H9 (cell line): ENCODE measurements at regions not wholly inside any gene's neighbourhood (a gene's known extent, or its start where the extent isn't known, plus 50 kb on each side); places are given as distances from the start of the nearest gene placed in this dataset.

Experiments
- DNase-seq: peaks from one replicate; pipeline ENCODE4 v3.0.0-alpha.2; 2017
- H2AFZ ChIP-seq: one replicate; pipeline ENCODE4 v1.6.1; 2013; ENCODE audit warnings: mild to moderate bottlenecking, low read length, control low read depth, moderate library complexity
- H2AK5ac ChIP-seq: 2 replicates; pipeline ENCODE4 v1.6.1; 2013; ENCODE audit warnings: low read length, control low read depth, mixed read lengths; ENCODE audit not compliant: insufficient read length
- H2BK120ac ChIP-seq: one replicate; pipeline ENCODE4 v1.6.1; 2013; ENCODE audit warnings: low read depth, mild to moderate bottlenecking, low read length, control low read depth, inconsistent platforms; ENCODE audit not compliant: poor library complexity, severe bottlenecking
- H2BK12ac ChIP-seq: 2 replicates; pipeline ENCODE4 v1.6.1; 2013; ENCODE audit warnings: low read length, control low read depth, mixed read lengths, low read depth; ENCODE audit not compliant: insufficient read length
- H2BK15ac ChIP-seq: 2 replicates; pipeline ENCODE4 v1.6.1; 2013; ENCODE audit warnings: low read depth, low read length, control low read depth
- H2BK20ac ChIP-seq: one replicate; pipeline ENCODE4 v1.6.1; 2013; ENCODE audit warnings: low read depth, mild to moderate bottlenecking, low read length, control low read depth, inconsistent platforms; ENCODE audit not compliant: poor library complexity, severe bottlenecking
- H2BK5ac ChIP-seq: 2 replicates; pipeline ENCODE4 v1.6.1; 2013; ENCODE audit warnings: low read length, control low read depth, mixed read lengths; ENCODE audit not compliant: insufficient read length
- H3K14ac ChIP-seq: 2 replicates; pipeline ENCODE4 v1.6.1; 2013; ENCODE audit warnings: low read length, control low read depth; ENCODE audit not compliant: insufficient read depth
- H3K18ac ChIP-seq: 2 replicates; pipeline ENCODE4 v1.6.1; 2013; ENCODE audit warnings: low read depth, mild to moderate bottlenecking, mixed read lengths, low read length, control low read depth; ENCODE audit not compliant: insufficient read length
- H3K23ac ChIP-seq: 2 replicates; pipeline ENCODE4 v1.6.1; 2013; ENCODE audit warnings: low read length, control low read depth, mixed read lengths, low read depth; ENCODE audit not compliant: insufficient read length
- H3K23me2 ChIP-seq: 2 replicates; pipeline ENCODE4 v1.6.1; 2013; ENCODE audit warnings: low read depth, mild to moderate bottlenecking, mixed read lengths, low read length, control low read depth; ENCODE audit not compliant: insufficient read length, poor library complexity, severe bottlenecking
- H3K27ac ChIP-seq: 2 replicates; pipeline ENCODE4 v1.5.1; 2013; ENCODE audit warnings: low read length, control low read depth, mixed read lengths, low read depth; ENCODE audit not compliant: insufficient read length
- H3K27me3 ChIP-seq: 2 replicates; pipeline ENCODE4 v1.6.1; 2013; ENCODE audit warnings: low read length, control low read depth, inconsistent platforms; ENCODE audit not compliant: insufficient read depth
- H3K4ac ChIP-seq: 2 replicates; pipeline ENCODE4 v1.6.1; 2013; ENCODE audit warnings: low read depth, mild to moderate bottlenecking, control low read depth, inconsistent platforms, low read length, moderate library complexity
- H3K4me1 ChIP-seq: 2 replicates; pipeline ENCODE4 v1.6.1; 2013; ENCODE audit warnings: low read length, control low read depth, inconsistent platforms; ENCODE audit not compliant: insufficient read depth
- H3K4me2 ChIP-seq: 2 replicates; pipeline ENCODE4 v1.6.1; 2013; ENCODE audit warnings: low read length, control low read depth, mixed read lengths; ENCODE audit not compliant: insufficient read length, insufficient read depth
- H3K56ac ChIP-seq: 2 replicates; pipeline ENCODE4 v1.6.1; 2013; ENCODE audit warnings: low read depth, mild to moderate bottlenecking, mixed read lengths, low read length, control low read depth; ENCODE audit not compliant: insufficient read length
- H3K79me1 ChIP-seq: 2 replicates; pipeline ENCODE4 v1.6.1; 2013; ENCODE audit warnings: low read depth, mild to moderate bottlenecking, moderate library complexity, low read length, control low read depth, inconsistent platforms; ENCODE audit not compliant: insufficient read depth, poor library complexity, severe bottlenecking
- H3K79me2 ChIP-seq: 2 replicates; pipeline ENCODE4 v1.6.1; 2013; ENCODE audit warnings: low read length, control low read depth, inconsistent platforms; ENCODE audit not compliant: insufficient read depth
- H3K9ac ChIP-seq: 2 replicates; pipeline ENCODE4 v1.6.1; 2013; ENCODE audit warnings: low read length, control low read depth, mixed read lengths; ENCODE audit not compliant: insufficient read length; ENCODE audit errors: extremely low read depth
- H3K9me3 ChIP-seq: one replicate; pipeline ENCODE4 v1.6.1; 2013; ENCODE audit warnings: low read depth, low read length, inconsistent platforms; ENCODE audit not compliant: control insufficient read depth
- H3T11ph ChIP-seq: one replicate; pipeline ENCODE4 v1.6.1; 2013; ENCODE audit warnings: mild to moderate bottlenecking, low read length, control low read depth, inconsistent platforms
- H4K20me1 ChIP-seq: one replicate; pipeline ENCODE4 v1.6.1; 2013; ENCODE audit not compliant: control insufficient read depth, insufficient read length, insufficient read depth
- H4K5ac ChIP-seq: 2 replicates; pipeline ENCODE4 v1.6.1; 2013; ENCODE audit warnings: low read depth, mild to moderate bottlenecking, mixed read lengths, low read length, control low read depth; ENCODE audit not compliant: insufficient read length
- H4K8ac ChIP-seq: replicated peaks from 2 replicates; pipeline ENCODE4 v1.6.1; 2013; ENCODE audit warnings: low read length, control low read depth, mixed read lengths, low read depth; ENCODE audit not compliant: insufficient read length
- H4K91ac ChIP-seq: 2 replicates; pipeline ENCODE4 v1.6.1; 2013; ENCODE audit warnings: low read depth, mild to moderate bottlenecking, moderate library complexity, mixed read lengths, low read length, control low read depth; ENCODE audit not compliant: insufficient read length
- H3K27ac Mint-ChIP-seq, 3 experiments: 2 replicates in 2 of 3; 3 replicates in 1 of 3; pipeline ENCODE4 v1.8.0; 2020 to 2021; ENCODE audit warnings: mixed read lengths in 3 of 3, mild to moderate bottlenecking in 1 of 3, moderate library complexity in 1 of 3
- H3K27me3 Mint-ChIP-seq: 2 replicates; pipeline ENCODE4 v1.8.0; 2021; ENCODE audit warnings: low read depth, mild to moderate bottlenecking, moderate library complexity, mixed read lengths
- H3K36me3 Mint-ChIP-seq, 3 experiments: 2 replicates in 2 of 3; 3 replicates in 1 of 3; pipeline ENCODE4 v1.8.0; 2020 to 2021; ENCODE audit warnings: low read depth in 3 of 3, mixed read lengths in 3 of 3; ENCODE audit not compliant: insufficient read depth in 1 of 3
- H3K4me1 Mint-ChIP-seq, 2 experiments: 2 replicates each; pipeline ENCODE4 v1.8.0; 2020; ENCODE audit warnings: mixed read lengths in 2 of 2
- H3K4me3 Mint-ChIP-seq, 2 experiments: 2 replicates in 1 of 2; 3 replicates in 1 of 2; pipeline ENCODE4 v1.8.0; 2020 to 2021; ENCODE audit warnings: mild to moderate bottlenecking in 2 of 2, mixed read lengths in 2 of 2, moderate library complexity in 1 of 2
- H3K9me3 Mint-ChIP-seq, 2 experiments: 2 replicates in 1 of 2; 3 replicates in 1 of 2; pipeline ENCODE4 v1.8.0; 2020; ENCODE audit warnings: mild to moderate bottlenecking in 2 of 2, mixed read lengths in 2 of 2, moderate library complexity in 1 of 2
- TF ChIP-seq, protein P1 (sequence below): fragments of 200-600 bp; sonication (generic); conservative IDR thresholded peaks from 3 replicates; pipeline ENCODE4 v1.8.0; 2021; ENCODE audit warnings: antibody characterized with exemption, mild to moderate bottlenecking

- TF ChIP-seq, protein P1, sequence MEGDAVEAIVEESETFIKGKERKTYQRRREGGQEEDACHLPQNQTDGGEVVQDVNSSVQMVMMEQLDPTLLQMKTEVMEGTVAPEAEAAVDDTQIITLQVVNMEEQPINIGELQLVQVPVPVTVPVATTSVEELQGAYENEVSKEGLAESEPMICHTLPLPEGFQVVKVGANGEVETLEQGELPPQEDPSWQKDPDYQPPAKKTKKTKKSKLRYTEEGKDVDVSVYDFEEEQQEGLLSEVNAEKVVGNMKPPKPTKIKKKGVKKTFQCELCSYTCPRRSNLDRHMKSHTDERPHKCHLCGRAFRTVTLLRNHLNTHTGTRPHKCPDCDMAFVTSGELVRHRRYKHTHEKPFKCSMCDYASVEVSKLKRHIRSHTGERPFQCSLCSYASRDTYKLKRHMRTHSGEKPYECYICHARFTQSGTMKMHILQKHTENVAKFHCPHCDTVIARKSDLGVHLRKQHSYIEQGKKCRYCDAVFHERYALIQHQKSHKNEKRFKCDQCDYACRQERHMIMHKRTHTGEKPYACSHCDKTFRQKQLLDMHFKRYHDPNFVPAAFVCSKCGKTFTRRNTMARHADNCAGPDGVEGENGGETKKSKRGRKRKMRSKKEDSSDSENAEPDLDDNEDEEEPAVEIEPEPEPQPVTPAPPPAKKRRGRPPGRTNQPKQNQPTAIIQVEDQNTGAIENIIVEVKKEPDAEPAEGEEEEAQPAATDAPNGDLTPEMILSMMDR: no peak
- H2AFZ ChIP-seq: no peak overlapping the region
- H3K23me2 ChIP-seq: no peaks in the 10 kb centered on the region
- H2BK12ac ChIP-seq: no peak overlapping the region
- H3K27ac ChIP-seq: no peak overlapping the region
- no peaks in the 10 kb centered on the region for H3K4me1 ChIP-seq
- no peak overlapping the region for H3K23ac ChIP-seq
- no peaks in the 10 kb centered on the region for H3K9me3 Mint-ChIP-seq
- H2BK5ac ChIP-seq: no peak overlapping the region
- H3K4me3 Mint-ChIP-seq: no peak overlapping the region
- no peak overlapping the region for H3K18ac ChIP-seq
- H4K5ac ChIP-seq: no peak overlapping the region
- no peak overlapping the region for H3K4ac ChIP-seq
- H2BK120ac ChIP-seq: no peak overlapping the region
- no peak overlapping the region for H3K27ac Mint-ChIP-seq
- H3K14ac ChIP-seq: no peak overlapping the region
- DNase-seq: no peak
- H3T11ph ChIP-seq: no peak overlapping the region
- no peak overlapping the region for H2BK15ac ChIP-seq
- no peaks in the 10 kb centered on the region for H3K79me1 ChIP-seq
- H4K91ac ChIP-seq: no peak overlapping the region
- H2AK5ac ChIP-seq: no peak overlapping the region
- H3K79me2 ChIP-seq: no peaks in the 10 kb centered on the region
- H3K9me3 ChIP-seq: no peaks in the 10 kb centered on the region
- no peaks in the 10 kb centered on the region for H3K36me3 Mint-ChIP-seq
- H3K56ac ChIP-seq: no peak overlapping the region
- H3K4me2 ChIP-seq: no peak overlapping the region
- no peak overlapping the region for H4K8ac ChIP-seq
- no peaks in the 10 kb centered on the region for H3K27me3 ChIP-seq
- H3K27me3 Mint-ChIP-seq: peaks cover 3% of the 10 kb centered on the region; the same call in 1 of the 2 replicates
- H3K9ac ChIP-seq: no peak overlapping the region
- H4K20me1 ChIP-seq: no peaks in the 10 kb centered on the region
- no peak overlapping the region for H2BK20ac ChIP-seq
- H3K4me1 Mint-ChIP-seq: peaks cover 7 to 12% of the 10 kb centered on the region in 2 experiments; a peak in 3 of 4 replicates
Observed at GRCh38 chr2:12047761-12048160, 301.3 kb downstream of the LPIN1 start.
